ENCODE measurements at regions not wholly inside any gene's neighbourhood (a gene's known extent, or its start where the extent isn't known, plus 50 kb on each side); places are given as distances from the start of the nearest gene placed in this dataset.

DNA sequence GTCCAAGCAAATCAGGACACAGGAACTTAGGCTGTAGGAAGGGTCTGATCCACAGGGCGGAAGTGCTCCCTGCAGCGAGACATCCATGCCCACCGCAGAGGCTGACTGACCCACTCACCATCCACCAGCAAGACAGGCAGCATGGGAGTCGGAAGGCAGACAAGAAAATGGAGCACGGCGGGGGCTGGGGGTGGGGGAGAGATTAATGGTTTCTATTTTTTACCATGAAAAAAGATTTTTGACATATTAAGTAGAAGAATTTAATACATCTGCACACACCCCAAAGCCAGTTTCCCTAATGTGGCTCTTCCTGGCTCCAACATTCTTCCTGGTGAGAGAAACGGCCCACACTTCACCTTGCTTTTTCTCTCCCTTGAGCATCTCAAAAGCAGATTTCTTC, 55.1 kb upstream of the ST8SIA3 start:
- DNase-seq (ENCODE audit: low read depth): no peak
- H3K27me3 ChIP-seq (ENCODE audit: control insufficient read depth, insufficient read depth, low read length): peaks cover 4% of the 10 kb centered on the region
- TF ChIP-seq, protein P1, sequence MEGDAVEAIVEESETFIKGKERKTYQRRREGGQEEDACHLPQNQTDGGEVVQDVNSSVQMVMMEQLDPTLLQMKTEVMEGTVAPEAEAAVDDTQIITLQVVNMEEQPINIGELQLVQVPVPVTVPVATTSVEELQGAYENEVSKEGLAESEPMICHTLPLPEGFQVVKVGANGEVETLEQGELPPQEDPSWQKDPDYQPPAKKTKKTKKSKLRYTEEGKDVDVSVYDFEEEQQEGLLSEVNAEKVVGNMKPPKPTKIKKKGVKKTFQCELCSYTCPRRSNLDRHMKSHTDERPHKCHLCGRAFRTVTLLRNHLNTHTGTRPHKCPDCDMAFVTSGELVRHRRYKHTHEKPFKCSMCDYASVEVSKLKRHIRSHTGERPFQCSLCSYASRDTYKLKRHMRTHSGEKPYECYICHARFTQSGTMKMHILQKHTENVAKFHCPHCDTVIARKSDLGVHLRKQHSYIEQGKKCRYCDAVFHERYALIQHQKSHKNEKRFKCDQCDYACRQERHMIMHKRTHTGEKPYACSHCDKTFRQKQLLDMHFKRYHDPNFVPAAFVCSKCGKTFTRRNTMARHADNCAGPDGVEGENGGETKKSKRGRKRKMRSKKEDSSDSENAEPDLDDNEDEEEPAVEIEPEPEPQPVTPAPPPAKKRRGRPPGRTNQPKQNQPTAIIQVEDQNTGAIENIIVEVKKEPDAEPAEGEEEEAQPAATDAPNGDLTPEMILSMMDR (IDR thresholded peaks at IDR 0.05; ENCODE audit: insufficient read depth, low read length, poor library complexity, severe bottlenecking): no peak
- H3K36me3 ChIP-seq (ENCODE audit: control insufficient read depth, insufficient read depth, low read length): no peaks in the 10 kb centered on the region
- H3K4me3 ChIP-seq (ENCODE audit: low read depth, low read length): no peak overlapping the region

DNA sequence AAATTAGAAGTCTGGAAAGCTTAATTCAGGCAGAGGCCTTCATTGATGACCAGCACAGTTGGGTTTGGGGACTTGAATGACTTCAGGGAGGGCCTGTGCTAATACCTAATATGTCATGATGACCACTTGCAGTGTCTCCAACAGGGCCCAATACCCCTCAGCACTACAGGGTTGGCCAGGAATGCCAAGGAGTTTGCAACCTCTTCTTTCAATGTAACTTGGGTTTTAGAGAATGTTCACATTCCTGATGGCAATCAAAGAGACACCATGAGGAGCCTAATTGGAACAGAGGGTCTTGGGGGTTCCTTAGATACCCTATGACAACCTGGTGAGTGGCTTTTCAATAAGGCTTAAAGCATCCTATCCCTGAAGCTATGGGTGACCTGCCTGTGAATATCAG, 52.4 kb upstream of the ST8SIA3 start:
- Histone ChIP-seq H3K27me3 (ENCODE audit: control insufficient read depth, insufficient read depth, low read length) (peaks cover 5% of the 10 kb centered on the region), H3K4me3 (ENCODE audit: low read depth, low read length) (no peak overlapping the region), H3K36me3 (ENCODE audit: control insufficient read depth, insufficient read depth, low read length) (no peaks in the 10 kb centered on the region)
- TF ChIP-seq, protein P1 (IDR thresholded peaks at IDR 0.05; ENCODE audit: insufficient read depth, low read length, poor library complexity, severe bottlenecking): no peak
- no peak for DNase-seq (ENCODE audit: low read depth)

DNA sequence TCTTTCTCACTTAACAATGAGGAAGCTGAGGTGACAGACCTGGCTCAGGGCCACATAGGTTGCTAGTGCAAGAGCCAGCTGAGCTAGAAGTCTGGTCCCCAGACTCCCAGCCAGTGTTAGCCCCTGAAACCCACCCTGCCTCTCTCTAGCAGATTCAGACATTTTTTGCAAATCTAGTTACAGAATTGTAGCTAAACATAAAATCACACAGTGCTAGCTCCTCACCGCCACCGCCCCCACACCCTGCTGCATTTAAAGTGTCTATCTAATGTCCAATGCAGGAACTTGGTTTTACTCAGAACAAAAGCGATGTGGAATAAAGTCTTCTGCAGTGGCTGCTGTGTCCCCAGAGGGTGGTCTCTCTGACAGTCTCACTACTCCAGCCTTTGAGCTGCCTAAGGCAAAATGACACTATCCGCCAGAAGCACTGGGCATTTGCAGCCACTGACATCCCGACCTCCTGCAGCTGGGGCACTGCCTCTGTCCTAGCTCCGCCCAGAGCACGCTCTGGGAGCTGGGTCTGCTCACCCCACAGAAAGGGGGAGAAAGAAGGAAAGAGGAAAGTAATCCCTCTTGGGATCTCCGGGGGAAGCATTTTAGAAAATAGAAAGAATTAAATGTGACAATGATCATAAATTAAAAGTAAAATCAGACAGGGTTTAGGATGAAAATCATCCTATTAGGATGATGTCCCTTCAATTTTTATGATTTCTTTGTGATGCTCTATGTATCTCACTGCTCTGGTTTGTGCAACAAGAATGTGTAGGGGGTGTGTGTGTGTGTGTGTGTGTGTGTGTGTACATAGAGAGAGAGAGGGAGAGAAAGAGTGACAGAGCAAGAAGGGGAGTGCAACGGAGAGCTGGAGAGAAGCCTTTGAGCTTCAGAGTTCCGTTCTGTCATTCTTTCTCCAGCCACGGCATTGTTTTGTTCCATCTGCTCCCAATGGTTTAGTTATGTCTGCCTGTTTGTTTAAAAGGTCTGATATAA, 50.5 kb upstream of the ST8SIA3 start:
- Histone ChIP-seq H3K27me3 (ENCODE audit: control insufficient read depth, insufficient read depth, low read length) (peaks cover 5% of the 10 kb centered on the region), H3K36me3 (ENCODE audit: control insufficient read depth, insufficient read depth, low read length) (no peaks in the 10 kb centered on the region), H3K4me3 (ENCODE audit: low read depth, low read length) (no peak overlapping the region)
- TF ChIP-seq, protein P1 (IDR thresholded peaks at IDR 0.05; ENCODE audit: insufficient read depth, low read length, poor library complexity, severe bottlenecking): no peak
- DNase-seq (ENCODE audit: low read depth): no peak

All from kidney epithelial cell (primary cell).